ENCODE measurements at regions not wholly inside any gene's neighbourhood (a gene's known extent, or its start where the extent isn't known, plus 50 kb on each side); places are given as distances from the start of the nearest gene placed in this dataset.

DNA sequence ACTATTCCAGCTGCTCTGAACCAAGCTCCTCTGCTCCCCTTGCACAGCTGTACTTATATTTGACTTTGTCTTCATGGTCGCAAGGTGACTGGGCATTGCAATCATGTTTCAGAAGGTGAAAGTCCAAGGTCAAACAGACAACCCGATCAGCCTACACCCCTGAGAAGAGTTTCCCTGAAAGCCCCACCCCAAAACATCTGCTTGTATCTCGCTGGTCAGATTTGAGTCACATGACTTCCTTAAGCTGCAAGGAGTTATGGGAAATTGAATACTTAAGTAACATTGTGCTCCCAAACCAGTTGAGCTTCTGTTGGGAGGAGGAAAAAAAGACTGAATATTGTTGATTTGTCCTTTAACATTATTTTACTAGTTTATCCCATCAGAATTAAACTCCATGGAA, 83.4 kb upstream of the FZD10 start:
- Mint-ChIP-seq H3K9me3 (peaks cover 10 to 27% of the 10 kb centered on the region in 2 donors), H3K27me3 (peaks cover 16% of the 10 kb centered on the region), H3K27ac (no peak overlapping the region), H3K4me1 (peaks cover 18% of the 10 kb centered on the region), H3K4me3 (no peak overlapping the region)
- DNase-seq (no peak), ATAC-seq (no peak)

DNA sequence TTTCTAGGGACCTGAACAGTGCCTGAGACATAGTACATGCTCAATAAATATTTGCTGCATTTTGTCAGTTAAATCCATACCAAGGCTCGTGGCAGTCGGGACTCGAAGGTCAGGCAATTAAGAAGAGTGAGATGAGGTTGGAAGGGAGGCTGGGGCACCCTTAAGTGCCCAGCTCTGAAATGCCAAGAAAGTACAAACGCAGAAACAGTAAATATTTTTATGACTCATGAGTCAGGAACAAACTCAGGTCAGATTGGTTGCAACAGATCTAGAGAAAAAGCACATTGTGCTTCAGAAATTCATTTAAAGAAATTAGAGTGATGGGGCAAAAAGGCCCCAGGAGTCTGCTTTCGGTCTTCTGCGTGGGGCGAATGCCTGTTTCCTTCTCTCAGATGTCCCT, 83.0 kb upstream of the FZD10 start:
- H3K9me3 Mint-ChIP-seq = peaks cover 10 to 27% of the 10 kb centered on the region in 2 donors
- no peak for ATAC-seq
- H3K27ac Mint-ChIP-seq = no peak overlapping the region
- no peak overlapping the region for H3K4me3 Mint-ChIP-seq
- H3K4me1 Mint-ChIP-seq = peaks cover 21% of the 10 kb centered on the region
- H3K27me3 Mint-ChIP-seq = peaks cover 16% of the 10 kb centered on the region
- DNase-seq = no peak

DNA sequence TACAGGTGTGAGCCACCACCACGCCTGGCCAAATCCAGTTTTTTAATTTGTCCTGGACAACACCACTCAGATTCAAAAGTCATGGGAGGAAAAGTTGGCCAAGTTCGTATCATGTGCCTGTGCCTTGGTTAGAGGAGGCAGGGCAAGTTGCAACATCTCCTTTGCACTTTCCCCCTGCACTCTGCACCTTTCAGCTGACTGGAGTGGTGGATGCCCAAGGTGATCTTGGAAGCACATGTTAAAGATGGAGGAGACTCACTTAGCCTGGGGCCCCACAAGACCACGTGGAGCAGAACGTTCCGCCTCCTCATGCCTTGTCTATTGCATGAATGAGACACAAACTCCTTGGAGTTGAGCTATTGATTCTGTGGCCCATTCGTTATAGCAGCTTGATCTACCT, 82.1 kb upstream of the FZD10 start:
- Mint-ChIP-seq H3K4me3 (no peak overlapping the region), H3K27me3 (peaks cover 16% of the 10 kb centered on the region), H3K4me1 (peaks cover 30% of the 10 kb centered on the region), H3K27ac (no peak overlapping the region), H3K9me3 (peaks cover 10 to 27% of the 10 kb centered on the region in 2 donors)
- ATAC-seq (no peak), DNase-seq (no peak)

GRCh38 chr12:130081117-130081805, 81.0 kb upstream of the FZD10 start:
- ATAC-seq (no peak), DNase-seq (no peak)
- Mint-ChIP-seq H3K9me3 (peaks cover 10 to 27% of the 10 kb centered on the region in 2 donors), H3K27me3 (peaks cover 8% of the 10 kb centered on the region), H3K27ac (no peak overlapping the region), H3K4me3 (no peak overlapping the region), H3K4me1 (peaks cover 41% of the 10 kb centered on the region)

DNA sequence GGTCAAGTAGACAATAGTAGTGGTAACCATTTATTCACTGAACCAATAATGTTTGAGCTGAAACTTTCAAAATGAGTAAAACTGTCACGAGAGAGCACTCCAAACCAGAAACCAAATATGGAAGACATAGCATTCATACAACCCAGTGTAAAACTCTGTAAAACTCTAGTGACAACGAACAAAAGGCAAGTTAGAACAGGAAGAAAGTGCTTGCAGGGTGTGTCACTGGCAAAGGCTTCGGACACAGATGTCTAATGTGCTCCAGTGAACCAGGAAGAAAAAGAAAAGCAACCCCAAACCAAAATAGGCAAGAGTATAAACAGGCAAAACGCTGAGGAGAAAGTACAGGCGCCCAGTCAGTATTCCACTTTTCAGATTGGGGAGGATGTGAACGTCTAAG, 79.3 kb upstream of the FZD10 start:
- peak overlapping the region in 1 of 2 donors; percentile 43 for H3K27ac Mint-ChIP-seq
- H3K4me1 Mint-ChIP-seq = peaks cover 48% of the 10 kb centered on the region
- H3K9me3 Mint-ChIP-seq = peaks cover 0 to 12% of the 10 kb centered on the region in 2 donors
- DNase-seq (no peak), ATAC-seq (no peak)
- H3K27me3 Mint-ChIP-seq = no peaks in the 10 kb centered on the region
- no peak overlapping the region for H3K4me3 Mint-ChIP-seq

DNA sequence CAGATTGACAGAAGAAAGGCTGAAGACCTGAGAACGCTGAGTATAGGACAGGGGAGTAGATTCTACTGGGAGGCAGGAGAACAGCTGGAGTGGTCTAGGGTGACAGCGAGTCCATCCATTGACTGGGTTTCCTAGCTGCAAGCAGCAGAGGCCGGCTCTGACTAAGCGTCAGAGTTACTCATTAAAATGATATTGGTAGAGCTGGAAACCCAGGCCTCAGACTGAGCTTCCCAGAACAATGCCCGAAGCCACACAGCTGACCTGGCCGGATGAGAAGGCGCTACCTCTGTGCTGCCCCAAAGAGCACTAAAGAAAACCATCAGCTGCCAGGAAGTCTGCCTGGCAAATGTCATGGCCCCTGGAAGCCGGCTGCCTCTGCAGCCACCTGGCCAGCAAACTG, 78.5 kb upstream of the FZD10 start:
- H3K27me3 Mint-ChIP-seq = no peaks in the 10 kb centered on the region
- peaks cover 0 to 5% of the 10 kb centered on the region in 2 donors for H3K9me3 Mint-ChIP-seq
- H3K27ac Mint-ChIP-seq = no peak overlapping the region
- ATAC-seq (no peak), DNase-seq (no peak)
- H3K4me3 Mint-ChIP-seq = no peak overlapping the region
- H3K4me1 Mint-ChIP-seq = peaks cover 52% of the 10 kb centered on the region

GRCh38 chr12:130084359-130084758, 77.9 kb upstream of the FZD10 start:
- Mint-ChIP-seq H3K27ac (no peak overlapping the region), H3K4me3 (no peak overlapping the region), H3K4me1 (peaks cover 52% of the 10 kb centered on the region), H3K9me3 (no peaks in the 10 kb centered on the region), H3K27me3 (no peaks in the 10 kb centered on the region)
- no peak for DNase-seq
- ATAC-seq = no peak

- Mint-ChIP-seq H3K4me1 (peaks cover 52% of the 10 kb centered on the region), H3K27ac (peak overlapping the region; percentile 12 to 77), H3K4me3 (peak overlapping the region; percentile 39 to 72), H3K9me3 (peaks cover 0 to 8% of the 10 kb centered on the region in 2 donors), H3K27me3 (no peaks in the 10 kb centered on the region)
- ATAC-seq = peak; percentile 48
- no peak for DNase-seq
Measured at GRCh38 chr12:130086248-130086647, 76.0 kb upstream of the FZD10 start.

DNA sequence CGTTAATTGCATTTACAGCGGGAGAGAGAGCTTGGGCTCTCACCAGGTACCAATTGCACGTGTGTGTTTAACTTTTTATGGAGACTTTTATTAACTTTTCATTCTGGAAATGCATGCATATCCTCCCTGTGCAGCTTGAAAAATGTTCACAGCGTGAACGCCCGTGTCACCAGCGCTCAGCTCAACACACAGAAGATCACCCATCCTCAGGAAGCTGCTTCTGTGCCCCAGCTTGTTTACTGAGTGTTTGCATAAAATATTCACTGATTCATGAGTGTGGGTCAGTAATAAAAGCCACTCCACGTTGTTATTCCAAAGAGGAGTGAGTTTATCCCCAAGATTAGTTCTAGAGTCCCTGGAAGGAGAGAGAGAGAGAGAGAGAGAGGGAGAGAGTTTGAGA, 75.5 kb upstream of the FZD10 start:
- ATAC-seq (no peak), DNase-seq (no peak)
- Mint-ChIP-seq H3K27me3 (no peaks in the 10 kb centered on the region), H3K27ac (peak overlapping the region in 1 of 2 donors; percentile 70), H3K9me3 (peaks cover 0 to 13% of the 10 kb centered on the region in 2 donors), H3K4me3 (peak overlapping the region; percentile 39 to 72), H3K4me1 (peaks cover 52% of the 10 kb centered on the region)

- Mint-ChIP-seq H3K4me3 (peak overlapping the region in 1 of 2 donors; percentile 57), H3K27me3 (no peaks in the 10 kb centered on the region)
Measured at GRCh38 chr12:130087222-130087621, 75.0 kb upstream of the FZD10 start.

DNA sequence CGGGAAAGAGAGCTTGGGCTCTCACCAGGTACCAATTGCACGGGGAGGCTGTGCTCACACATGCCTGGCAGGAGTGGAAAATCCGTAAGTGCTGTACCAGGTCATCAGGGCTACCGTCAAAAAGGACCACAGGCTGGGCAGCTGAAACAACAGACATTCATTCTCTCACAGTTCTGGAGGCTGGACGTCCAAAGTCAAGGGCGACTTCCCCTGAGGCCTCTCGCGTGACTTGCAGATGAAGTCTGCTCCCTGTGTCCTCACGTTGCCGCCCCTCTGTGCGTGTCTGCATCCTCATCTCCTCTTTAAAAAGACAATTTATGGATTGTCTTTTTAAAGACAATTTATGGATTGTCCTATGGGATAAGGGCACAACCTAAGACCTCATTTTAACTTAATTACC, 73.8 kb upstream of the FZD10 start:
- no peaks in the 10 kb centered on the region for H3K27me3 Mint-ChIP-seq
- H3K27ac Mint-ChIP-seq = no peak overlapping the region
- H3K4me3 Mint-ChIP-seq = no peak overlapping the region
- DNase-seq (no peak), ATAC-seq (no peak)
- H3K4me1 Mint-ChIP-seq = peaks cover 43% of the 10 kb centered on the region
- H3K9me3 Mint-ChIP-seq = peaks cover 0 to 15% of the 10 kb centered on the region in 2 donors

More at GRCh38 chr12:130087222-130087621, 75.0 kb upstream of the FZD10 start:
- peak overlapping the region in 1 of 2 donors; percentile 41 for H3K27ac Mint-ChIP-seq
- H3K4me1 Mint-ChIP-seq = peaks cover 52% of the 10 kb centered on the region
- H3K9me3 Mint-ChIP-seq = peaks cover 0 to 15% of the 10 kb centered on the region in 2 donors
- no peak for DNase-seq
- peak; percentile 38 for ATAC-seq

DNA sequence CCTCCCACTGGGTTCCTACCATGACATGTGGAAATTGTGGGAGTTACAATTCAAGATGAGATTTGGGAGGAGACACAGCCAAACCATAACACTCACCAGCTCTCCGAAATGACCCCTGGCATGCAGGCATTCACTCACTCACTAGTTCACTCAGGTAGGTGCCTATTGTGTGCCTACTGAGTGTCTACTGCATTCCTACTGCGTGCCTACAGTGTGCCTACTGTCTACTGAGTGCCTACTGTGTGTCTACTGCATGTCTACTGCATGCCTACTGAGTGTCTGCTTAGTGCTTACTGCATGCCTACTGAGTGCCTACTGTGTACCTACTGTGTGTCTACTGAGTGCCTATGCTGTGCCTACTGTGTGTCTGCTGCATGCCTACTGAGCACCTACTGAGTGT, 71.7 kb upstream of the FZD10 start:
- H3K27ac Mint-ChIP-seq = no peak overlapping the region
- no peaks in the 10 kb centered on the region for H3K27me3 Mint-ChIP-seq
- peaks cover 0 to 15% of the 10 kb centered on the region in 2 donors for H3K9me3 Mint-ChIP-seq
- ATAC-seq = no peak
- no peak overlapping the region for H3K4me3 Mint-ChIP-seq
- H3K4me1 Mint-ChIP-seq = peaks cover 28% of the 10 kb centered on the region
- DNase-seq = no peak

DNA sequence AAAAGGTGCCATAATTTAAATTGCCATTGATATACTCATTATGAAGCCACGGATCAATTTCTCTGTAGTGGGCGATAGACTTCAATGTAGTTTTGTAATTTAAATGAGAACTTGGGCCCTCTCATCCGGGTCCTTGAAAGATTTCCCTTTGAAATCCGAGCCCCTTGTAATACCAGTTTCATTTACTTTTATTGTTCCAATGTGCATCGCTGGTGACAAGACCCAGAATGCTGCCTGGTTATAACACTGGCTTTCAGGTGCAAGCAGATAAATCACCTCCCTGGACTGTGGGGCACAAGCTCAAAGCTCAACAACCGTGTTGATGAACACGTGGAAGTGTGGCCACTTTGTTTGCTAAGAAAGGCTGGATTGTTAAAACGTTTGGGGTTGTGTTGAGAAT, 68.9 kb upstream of the FZD10 start:
- Mint-ChIP-seq H3K27me3 (peaks cover 11% of the 10 kb centered on the region), H3K9me3 (peaks cover 0 to 15% of the 10 kb centered on the region in 2 donors), H3K4me1 (no peaks in the 10 kb centered on the region), H3K27ac (no peak overlapping the region), H3K4me3 (no peak overlapping the region)
- no peak for ATAC-seq
- DNase-seq = no peak

GRCh38 chr12:130097342-130097741, 64.9 kb upstream of the FZD10 start:
- ATAC-seq = no peak
- Mint-ChIP-seq H3K4me3 (no peak overlapping the region), H3K9me3 (no peaks in the 10 kb centered on the region), H3K27ac (no peak overlapping the region), H3K4me1 (no peaks in the 10 kb centered on the region), H3K27me3 (peaks cover 23% of the 10 kb centered on the region)
- no peak for DNase-seq

DNA sequence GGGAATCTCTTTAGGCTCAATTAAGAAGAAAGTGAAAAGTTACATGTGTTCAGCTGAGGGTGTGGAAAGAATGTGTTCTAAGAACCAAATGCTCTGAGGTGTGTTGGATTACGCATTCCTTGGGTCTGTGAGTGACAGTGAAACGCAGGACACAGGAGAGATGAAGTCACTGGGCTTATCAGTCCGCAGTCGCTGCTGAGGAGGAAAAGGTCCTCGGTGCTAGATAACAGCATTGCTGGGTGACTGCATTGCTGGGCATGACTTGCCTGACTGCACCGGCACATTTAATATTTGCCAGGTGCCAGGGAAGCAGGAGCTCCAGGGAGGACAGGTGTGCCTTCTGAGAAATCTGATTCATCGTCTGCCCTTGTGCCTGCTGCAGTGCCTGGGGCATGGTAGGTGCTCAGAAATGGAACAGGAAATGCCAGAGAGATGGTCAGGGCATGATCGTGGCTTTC, 64.4 kb upstream of the FZD10 start:
- ATAC-seq (no peak), DNase-seq (no peak)
- no peak overlapping the region for H3K27ac Mint-ChIP-seq
- H3K4me3 Mint-ChIP-seq = no peak overlapping the region
- peaks cover 23% of the 10 kb centered on the region for H3K27me3 Mint-ChIP-seq
- no peaks in the 10 kb centered on the region for H3K9me3 Mint-ChIP-seq
- H3K4me1 Mint-ChIP-seq = no peaks in the 10 kb centered on the region

DNA sequence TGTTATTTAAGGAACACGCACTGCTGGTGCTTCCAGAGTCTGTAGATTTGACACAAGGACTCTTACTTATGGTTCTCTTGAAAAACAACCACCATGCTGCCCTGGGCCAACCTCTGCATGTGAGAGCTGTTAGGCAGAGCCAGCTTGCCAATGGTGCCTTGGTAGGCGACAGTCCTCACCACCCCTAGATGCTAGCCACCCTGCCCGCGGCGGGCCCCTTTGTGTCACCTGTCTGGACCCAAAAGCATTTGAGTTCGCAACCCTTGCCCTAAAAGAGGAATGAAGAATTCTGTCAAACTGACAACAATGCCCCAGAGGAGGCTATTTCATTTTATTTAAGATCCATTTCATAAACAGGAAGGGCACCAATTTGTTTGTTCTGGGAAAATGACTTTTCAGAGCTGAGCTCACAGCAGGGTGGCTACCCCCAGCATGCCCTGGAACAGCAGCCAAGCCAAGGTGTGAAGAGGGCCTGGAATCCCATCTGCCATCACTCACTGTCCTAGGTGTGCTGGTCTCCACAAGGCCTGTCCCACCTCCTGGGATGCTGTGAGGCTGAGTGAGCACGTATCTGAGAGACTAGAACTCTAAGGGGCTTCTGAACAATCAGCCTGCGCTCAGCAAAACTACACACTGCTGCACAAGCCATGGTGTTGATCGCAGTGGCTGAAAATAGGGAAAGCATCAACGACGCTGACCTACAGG, 63.8 kb upstream of the FZD10 start:
- H3K4me1 Mint-ChIP-seq = no peaks in the 10 kb centered on the region
- no peak overlapping the region for H3K27ac Mint-ChIP-seq
- no peaks in the 10 kb centered on the region for H3K9me3 Mint-ChIP-seq
- H3K27me3 Mint-ChIP-seq = peaks cover 26% of the 10 kb centered on the region
- ATAC-seq (no peak), DNase-seq (no peak)
- H3K4me3 Mint-ChIP-seq = no peak overlapping the region

Measured in stimulated activated naive CD8-positive, alpha-beta T cell treated with anti-CD3 and anti-CD28 coated beads, Interleukin-15, amount 100 ng/mL, for 72 hours (primary cell).